ENCODE measurements at regions not wholly inside any gene's neighbourhood (a gene's known extent, or its start where the extent isn't known, plus 50 kb on each side); places are given as distances from the start of the nearest gene placed in this dataset.
"Not testable (repeated sequence)": the region's sequence is repeated elsewhere in the genome, so short reads cannot be mapped to it uniquely, and the experiment has no call there.

DNA sequence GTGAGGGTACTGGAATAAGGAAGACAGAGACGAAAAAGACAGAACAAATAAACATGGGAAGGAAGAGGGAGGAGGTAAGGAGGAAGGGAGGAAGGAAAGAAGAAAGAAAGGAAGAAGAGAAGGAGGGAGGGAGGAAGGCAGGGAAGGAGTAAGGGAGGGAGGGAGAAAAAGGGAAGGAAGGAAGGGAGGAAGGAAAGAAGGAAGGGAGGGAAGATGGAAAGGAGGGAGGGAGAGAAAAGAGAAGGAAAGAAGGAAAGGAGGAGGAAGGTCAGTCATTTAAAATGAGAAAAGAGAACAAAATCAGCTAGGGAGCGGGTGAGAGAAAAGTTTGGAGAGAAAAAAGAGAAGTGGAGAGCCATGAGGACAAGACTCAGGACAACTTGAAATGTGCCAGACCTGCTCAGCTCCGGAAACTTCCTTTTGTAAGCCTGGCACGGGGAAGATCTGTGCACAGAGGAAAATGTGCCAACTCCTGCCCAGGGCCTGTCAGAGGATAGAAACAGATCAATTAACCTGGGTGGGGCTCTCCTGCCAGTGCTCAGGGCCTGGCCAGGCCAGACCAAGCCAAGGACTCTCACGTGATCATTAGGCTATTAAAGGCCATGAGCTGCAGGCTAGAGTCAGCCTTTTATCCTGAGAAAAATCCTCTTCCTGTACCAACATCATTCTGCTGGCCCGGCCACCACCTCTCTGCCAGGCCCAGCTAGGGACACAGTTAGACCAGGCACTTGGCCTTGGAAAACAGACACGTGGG, 50.1 kb upstream of the BCL6 start:
- DNase-seq = no peak

DNA sequence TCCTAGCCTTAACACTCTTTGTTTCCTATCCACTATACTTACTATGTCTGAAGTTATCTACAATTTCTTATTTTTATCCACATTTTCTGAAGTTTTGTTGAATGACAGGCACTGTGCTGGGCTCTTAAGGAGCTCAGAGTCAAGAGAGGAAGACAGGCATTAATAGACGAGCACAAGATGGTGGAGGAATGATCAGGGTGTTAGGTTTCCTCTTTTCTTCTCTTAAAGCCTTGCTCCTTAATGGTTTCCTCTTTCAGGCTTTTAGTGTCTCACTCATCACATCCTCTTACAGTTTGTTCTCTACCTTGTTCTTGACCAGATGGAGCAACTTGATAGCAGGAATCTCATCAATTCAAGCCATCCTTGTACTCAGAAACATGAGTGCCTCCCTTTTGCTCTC, 52.9 kb upstream of the BCL6 start:
- no peak for DNase-seq

DNA sequence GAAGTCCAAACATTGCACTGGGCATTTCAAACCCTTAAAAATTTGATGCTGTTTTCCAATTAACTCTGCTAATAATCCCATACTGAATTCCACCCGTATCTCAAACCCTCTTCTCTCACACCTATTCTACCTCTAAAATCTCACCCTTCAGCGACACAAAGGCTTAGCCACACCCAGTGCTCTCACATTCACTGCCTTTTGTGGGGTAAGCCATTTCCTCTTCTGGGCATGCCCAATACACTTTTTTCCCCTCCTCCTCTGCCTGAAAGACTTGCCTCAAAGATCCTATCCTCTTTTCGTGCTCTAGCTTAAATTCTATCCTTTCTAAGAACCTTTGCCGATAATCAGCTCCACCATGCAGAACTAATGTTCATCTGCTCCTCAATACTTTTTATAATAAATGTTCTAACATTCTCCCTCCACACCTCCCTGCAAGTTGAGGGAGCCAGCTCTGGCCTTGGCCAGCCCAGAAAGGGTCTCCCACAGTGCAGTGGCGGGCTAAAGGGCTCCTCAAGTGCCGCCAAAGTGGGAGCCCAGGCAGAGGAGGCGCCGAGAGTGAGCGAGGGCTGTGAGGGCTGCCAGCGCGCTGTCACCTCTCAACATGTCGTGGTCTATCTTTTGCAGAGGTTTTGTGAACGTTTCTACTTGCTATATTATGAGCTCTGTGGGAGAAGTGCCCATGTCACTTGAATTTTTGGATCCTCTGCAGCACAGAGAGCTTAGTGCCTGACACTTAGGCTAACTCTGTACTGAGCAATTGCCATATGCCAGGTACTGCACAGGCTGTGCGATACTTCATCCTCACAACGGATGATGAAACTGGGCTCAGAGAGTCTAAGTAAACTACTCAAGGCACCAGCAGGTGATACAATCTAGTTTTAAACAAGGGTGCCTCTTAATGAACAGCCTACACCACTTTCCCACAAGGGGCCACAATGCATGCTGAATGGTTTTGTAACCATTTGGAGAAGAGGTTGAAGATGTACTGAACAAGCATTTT, 53.6 kb upstream of the BCL6 start:
- no peak for DNase-seq

DNA sequence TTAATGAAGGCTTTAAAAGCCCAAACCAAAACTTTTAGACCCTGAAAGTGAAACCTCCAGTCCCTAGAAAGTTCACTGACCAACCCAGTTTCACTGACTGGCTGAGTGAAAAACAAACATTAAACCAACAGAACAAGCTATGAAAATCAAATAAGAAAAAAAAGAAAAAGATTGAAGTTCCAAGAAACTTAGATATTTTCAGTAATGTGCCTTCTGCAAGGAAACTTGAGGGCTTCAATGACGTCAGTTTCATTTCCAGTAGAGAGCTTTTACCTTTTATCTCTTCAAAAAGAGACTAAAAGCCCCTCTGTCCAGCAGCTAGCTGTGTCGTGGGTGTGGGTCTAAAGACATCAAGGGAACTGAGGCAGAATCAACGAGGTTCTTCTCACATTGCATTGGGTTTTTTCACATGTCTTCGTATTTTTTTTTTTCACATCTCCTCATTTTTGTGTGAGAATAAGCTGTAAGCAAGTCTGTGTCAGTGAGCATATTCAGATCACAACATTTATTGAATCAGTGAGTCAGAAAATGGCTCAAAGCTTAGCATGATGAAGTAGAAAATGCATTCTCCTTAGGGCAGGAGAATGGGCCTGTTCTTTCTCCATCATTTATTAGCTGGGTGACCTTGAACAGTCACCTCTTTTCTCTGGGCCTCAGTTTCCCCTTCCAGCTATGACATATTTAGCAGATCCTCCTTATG, 54.8 kb upstream of the BCL6 start:
- no peak for DNase-seq

DNA sequence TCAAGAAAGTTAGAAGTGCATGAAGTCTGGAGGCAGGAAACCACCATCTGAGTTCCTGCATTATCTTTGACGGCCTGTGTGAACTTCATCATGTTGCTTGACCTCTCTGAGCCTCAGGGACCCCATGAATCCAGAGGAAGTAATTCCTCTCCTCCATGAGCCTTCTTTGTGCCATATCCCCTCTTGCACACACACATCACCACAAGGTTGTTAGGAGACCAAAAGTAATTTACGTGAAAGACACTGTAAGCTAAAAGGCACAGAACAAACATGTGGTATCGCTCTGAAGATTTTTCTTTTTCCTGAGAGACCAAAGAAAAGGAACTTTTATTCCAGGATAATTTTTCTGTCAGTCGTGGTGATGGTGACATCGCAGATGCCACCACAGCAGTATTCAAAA, 55.9 kb upstream of the BCL6 start:
- DNase-seq = no peak

DNA sequence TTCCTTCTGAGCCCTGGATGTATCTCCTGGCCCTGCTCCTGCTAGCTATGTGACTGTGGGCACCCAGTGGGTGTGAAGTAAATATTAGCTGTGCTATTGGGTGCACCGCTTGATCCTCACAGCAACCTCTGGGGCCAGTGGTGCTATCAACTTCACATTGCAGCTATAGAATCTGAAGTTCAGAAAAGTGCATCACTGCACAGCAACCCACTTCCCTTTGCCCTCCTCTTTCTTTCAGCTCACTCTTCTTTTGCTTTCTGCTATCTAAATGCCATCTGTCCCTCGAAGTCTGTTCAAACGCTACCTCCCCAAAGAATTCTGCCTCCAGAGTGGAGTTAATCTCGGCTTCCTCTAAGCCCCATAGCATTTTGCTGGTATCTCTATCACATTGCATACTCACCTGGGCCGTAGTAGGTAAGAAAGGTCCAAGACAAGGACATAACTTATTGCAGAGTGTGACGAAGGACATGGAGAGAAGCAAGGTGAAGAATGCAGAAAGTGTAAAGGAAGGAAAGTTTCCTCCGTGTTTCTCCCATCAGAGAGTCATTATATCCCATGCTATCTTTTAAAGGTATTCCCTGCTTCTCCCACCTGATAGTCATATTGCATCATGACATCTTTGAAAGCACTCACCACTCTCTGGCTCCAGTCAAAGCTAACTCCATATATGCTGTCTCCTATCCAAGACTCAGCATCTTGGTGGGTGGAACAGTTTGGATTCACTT, 57.1 kb upstream of the BCL6 start:
- DNase-seq = no peak

DNA sequence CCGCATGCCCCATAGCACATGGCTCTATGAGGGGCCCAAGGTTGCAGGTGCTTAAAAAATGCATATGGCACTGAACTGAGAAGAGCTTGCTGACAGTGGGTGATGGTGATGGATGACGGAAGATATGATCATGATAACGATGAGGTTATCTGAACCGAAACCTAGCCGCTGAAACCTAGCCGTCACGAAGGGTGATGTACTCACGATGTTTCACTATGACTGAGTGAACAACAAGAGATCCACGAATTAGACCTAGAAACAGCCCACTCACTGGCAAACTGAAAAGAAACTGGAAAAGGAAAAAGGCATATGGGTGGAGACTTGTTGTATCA, 57.6 kb upstream of the BCL6 start:
- DNase-seq = no peak

DNA sequence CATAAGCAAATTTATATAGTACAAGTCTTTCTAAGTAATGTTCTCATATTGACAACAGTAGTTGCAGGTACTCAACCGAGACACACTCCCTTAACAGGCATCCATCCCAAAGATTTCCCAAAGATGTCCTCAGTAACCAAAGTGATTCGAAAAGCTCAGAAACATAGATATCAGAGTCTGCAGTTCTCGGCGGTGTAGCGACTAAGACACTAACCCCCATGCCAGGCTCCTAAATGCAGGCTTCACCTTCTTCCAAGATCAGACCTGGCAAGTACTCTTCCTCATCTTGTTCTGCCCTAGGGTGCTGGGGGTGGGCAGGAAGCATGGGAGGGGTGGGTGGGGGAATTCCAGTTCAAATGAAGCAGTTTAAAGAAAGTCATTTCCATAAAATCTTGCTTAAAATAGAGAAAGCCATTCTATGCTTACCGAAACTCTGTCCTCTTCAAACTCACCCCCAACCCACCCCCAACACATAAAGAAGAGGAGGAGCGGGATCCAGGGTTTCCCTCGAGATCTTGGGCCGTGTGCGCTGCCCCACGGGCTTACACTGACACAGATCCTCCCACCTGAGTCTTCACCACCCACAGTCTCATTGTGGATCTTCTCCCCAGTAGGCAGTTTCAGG, 59.0 kb upstream of the BCL6 start:
- no peak for DNase-seq

DNA sequence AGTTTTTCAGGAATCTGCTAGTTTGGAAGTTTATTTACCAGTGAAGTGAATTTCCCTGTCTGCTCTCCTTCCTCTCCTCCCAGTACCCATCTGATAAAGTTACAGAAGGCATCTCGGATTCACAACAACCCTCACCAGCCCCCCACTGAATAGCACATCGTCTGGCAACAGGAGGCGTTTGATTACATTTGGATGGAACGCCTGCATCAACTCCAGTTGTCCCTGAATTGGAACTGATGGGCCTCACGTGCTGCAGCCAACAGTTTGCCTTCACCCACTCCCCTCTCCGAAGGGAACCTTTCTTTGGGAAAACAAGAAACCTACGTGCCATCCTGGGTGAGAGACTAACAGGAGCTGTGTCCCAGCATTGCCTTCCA, 59.5 kb upstream of the BCL6 start:
- no peak for DNase-seq

DNA sequence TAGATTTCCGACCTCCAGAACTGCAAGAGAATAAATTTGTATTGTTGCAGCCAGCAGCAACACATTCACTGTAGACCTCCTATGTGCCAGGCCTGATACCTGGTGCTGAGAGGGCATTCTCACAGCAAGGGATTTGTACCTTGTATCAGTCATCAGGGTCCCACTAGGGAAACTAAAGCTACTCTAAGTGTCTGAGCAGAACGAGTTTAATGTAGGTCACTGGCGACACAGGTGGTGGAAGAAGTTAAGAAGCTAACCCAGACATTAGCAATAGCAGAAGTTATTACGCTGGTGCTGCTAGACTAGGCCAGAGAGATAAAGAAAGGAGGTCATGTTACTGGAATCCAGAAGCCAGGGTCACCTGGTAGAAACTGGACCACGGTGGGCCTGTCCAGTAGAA, 60.5 kb upstream of the BCL6 start:
- DNase-seq = no peak

DNA sequence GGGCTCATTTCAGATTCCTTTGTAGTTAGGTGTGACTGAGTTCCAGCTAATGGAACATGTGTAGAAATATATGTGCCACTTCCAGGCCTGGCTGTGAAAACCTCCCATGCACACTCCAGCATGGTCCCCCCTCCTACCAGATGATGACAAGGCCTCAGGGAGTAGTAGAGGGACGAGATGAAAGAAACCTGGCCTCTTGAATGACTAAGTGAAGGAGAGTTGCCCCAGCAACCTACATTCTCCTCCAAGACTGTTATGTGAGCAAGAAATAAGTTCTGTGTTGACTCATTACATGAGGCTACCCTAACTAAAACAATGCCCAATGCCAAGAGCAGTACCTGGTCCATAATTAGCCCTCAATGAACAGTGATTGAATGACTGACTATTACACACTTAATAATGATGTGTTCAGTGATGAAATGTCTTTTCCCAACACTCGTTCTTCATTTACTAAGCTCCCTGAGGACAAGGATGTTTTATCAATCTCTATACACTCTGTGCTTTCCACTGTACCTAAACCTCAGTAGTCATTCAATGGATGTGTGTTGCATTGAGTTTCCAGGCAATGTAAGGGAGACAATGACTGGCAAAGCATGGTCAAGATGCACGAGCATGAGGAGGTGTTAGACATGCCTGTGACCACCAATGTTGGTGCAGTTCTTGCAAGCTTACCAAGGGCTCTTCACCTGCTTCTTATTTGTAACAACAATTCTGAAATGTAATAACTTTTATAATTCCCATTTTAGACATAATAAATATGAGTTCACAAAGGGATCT, 62.0 kb upstream of the BCL6 start:
- no peak for DNase-seq

DNA sequence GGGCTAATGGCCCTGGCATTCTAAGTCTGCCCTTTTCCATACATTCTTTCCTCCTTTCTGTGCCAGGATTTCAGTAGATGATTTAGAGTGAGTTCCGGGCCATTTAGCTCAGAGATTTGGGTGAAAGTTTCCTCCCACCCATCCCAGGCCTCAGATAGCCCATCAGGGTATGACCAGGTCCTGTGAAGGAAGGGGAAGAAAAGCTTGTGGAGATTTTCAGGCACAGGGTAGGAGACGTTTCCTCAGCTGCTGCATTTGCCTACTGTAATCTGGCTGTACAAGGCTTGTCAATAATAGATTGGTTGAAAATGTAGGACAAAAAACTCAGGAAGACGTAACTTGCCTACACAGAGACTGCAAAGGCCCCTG, 63.2 kb upstream of the BCL6 start:
- DNase-seq = no peak

DNA sequence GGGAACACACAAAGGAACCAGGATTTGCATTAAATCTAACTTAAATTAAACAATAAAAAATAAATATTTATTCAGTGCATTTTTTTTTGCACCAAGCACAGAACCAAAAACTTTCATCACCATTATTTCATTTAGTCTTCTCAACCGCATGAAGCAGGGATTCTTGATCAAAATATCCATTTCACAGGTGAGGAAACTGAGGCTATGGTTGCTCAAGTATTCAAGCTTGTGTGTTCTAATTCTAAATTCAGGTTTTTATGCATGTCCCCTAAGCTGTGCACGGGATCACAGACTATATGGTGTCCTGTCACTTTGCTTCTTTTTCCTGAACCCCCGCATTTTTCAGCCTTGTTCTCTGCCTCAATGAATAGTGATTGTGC, 64.3 kb upstream of the BCL6 start:
- no peak for DNase-seq

DNA sequence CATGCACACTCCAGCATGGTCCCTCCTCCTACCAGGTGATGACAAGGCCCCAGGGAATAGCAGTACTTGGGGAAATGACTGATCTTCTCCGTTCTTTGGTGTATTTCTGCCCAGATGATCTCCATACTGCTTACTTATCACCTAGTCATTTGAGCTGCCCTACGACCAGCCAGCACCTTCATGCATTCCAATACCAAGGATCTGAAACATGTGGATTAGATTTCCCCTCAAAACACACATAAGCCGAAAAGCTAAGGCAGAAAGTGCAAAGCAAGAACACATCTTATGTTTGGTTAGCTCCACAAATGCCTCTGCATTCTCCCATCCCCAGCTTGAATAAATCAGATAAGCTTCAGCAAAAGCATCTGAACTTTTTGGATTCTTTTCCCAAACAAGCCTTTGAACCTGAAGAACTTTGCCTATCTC, 64.8 kb upstream of the BCL6 start:
- DNase-seq = no peak

DNA sequence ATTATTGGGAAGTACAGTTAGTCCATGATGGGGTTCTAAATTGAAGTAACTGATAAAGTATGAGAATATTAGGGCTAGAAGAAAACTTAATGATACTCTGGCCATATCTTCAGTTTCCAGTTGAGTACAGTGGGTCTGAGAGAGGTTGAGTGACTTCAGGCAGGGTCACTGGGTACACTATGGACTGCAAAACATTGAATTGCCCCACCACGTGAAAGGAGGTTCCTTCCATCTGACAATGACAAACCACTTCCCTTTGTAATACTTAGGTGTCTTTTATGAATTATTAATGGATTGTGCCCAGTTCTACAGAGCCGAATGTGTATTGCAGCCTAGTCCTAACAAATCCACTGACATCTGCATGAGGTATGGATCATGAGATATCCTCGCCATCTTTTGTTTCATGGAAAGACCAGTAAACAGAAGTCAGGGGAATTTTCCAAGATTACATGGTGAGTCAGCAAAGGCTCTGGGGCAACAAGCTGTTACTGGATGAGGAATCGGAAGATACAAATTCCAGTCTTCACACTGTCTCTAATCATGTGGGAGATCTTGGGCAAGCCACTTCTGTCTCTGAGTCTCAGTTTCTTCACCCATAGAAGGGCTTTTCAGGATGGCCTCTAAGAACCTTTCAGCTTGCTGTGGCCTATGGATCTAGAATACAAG, 66.5 kb upstream of the BCL6 start:
- no peak for DNase-seq

DNA sequence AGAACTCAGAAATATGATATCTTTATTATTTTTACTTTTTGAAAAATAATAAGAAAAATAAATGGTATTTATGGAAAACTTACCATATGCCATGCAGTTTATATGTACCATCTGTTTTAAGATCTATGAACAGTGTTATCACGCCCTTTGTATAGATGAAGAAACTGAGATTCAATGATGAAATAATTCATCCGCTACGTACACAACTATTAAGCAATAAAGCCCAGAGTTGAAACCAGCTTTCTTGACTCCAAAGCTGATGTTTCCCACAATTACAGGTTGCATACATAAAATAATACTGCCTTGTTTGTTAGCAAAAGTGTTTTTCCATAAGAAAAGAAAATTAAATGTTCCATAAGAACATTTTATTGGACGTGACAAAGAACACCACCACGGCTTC, 67.2 kb upstream of the BCL6 start:
- no peak for DNase-seq

DNA sequence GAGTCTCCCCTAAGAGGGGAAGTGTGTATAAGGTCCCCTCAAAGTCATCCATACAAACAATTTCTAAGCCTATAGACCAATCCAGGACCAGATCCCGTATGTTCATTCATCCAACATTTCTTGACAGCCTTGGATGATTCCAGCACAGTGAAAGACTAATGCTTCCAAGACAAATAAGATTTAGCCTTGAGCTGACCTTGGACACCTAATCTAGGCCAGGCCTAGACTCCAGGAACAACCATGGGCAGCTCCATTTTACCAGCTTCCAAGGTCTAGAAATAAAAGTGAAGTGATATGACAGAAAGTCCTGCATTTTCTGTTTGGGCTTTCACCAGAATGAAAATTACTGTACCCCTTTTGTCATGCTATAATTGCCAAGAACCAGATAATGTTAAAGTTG, 67.9 kb upstream of the BCL6 start:
- no peak for DNase-seq

DNA sequence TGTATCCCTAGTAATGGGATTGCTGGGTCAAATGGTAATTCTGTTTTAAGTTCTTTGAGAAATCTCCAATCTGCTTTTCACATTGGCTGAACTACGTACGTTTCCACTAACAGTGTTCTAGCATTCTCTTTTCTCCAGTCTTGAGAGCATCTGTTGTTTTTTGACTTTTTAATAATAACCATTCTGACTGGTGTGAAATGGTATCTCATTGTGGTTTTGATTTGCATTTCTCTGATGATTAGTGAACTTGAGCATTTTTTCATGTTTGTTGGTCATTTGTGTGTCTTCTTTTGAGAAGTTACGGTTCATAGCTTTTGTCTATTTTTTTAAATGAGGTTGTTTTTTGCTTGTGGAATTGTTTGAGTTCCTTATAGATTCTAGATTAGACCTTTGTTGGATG, 72.5 kb upstream of the BCL6 start:
- DNase-seq = not testable (repeated sequence)

DNA sequence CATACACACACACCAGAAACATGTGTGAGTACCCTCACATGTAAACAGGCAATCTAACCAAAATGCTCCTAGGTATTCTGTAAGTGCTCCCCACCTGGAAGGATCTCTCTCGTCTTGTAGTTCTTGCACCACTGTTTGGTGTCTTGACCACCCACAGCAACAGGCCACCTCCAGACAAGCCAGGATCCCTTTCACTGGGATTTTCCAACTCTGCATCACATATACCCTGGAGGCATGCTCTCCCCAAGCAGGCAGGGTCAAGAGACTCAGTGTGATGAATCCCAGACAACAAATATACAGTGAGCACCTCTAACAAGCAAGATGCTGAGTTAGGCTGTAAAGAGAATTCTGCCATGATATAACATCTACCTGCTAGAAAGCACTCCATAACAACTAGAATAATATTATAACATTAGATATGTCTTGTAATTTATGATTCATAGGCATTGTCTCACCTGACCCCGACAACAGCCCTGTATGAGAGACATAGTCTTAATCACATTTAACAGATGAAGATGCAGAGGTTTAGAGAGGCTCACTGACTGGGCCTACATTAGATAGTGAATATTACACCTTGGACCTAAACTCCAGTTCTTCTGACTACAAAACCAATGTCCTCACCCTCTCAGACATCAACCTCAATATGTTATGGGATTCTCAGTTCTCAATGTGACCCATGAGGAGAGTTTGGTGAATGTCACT, 76.5 kb upstream of the BCL6 start:
- DNase-seq = no peak

DNA sequence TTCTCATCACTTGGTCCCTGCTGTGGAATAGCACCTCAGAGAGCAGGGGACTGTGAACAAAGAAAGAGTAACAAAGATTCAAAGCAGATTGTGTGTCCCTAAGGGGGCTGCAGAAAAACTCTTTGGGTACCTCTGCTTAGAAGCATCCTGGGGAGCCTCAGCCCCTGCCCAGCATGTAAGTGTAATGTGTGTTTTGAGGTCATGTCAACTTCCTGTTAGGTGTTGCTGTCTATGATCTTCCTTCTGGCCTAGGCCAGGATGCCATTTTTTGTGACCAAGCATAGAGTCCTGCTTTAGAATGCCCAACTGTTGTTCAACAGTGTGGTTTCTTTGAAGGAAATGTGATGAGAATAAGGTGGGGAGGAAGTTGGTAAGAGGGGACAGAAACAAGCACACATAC, 77.1 kb upstream of the BCL6 start:
- DNase-seq = no peak

DNA sequence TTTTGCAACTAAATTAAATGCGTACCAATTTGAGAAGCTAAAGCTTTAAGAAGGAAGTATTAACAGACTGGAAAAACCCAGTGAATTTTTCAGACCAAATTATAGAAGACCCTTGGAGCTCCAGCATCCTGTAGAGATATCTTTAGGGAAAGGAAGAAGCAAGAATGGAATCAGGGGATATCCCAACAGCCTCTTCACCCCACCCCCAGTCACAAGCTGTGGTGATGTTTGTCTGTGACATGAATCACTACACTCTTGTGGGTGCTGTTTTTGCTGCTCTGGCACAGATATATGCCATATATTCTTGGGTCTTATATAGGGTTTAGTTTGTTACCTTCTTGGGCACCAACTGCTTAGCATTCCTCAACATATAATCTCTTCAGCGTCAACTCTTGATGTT, 78.5 kb upstream of the BCL6 start:
- no peak for DNase-seq

All from activated T-cell treated with anti-CD3 and anti-CD28 coated beads for 4 hours (primary cell).